Spinal cord (tissue), 9 donors: ENCODE measurements at regions not wholly inside any gene's neighbourhood (a gene's known extent, or its start where the extent isn't known, plus 50 kb on each side); places are given as distances from the start of the nearest gene placed in this dataset.

Source experiments
- DNase-seq, 6 donors: peaks; one replicate each; pipeline versions ENCODE4 v3.0.0 to v3.0.0-alpha.2; 2013 to 2015; ENCODE audit warnings: low spot score in 6 of 6, low read depth in 4 of 6
- H3K27ac ChIP-seq: one replicate; pipeline ENCODE4 v1.5.1; 2013; ENCODE audit warnings: low read depth, low read length, control low read depth
- H3K27me3 ChIP-seq: one replicate; pipeline ENCODE4 v1.6.1; 2013; ENCODE audit warnings: low read length; ENCODE audit not compliant: control insufficient read depth, insufficient read depth
- H3K36me3 ChIP-seq: one replicate; pipeline ENCODE4 v1.6.1; 2013; ENCODE audit warnings: low read length; ENCODE audit not compliant: control insufficient read depth, insufficient read depth
- H3K4me1 ChIP-seq: one replicate; pipeline ENCODE4 v1.6.1; 2013; ENCODE audit warnings: low read length; ENCODE audit not compliant: control insufficient read depth, insufficient read depth
- H3K4me3 ChIP-seq: one replicate; pipeline ENCODE4 v1.5.1; 2013; ENCODE audit warnings: low read depth, low read length, control low read depth
- H3K9me3 ChIP-seq: one replicate; pipeline ENCODE4 v1.6.1; 2013; ENCODE audit warnings: low read length; ENCODE audit not compliant: control insufficient read depth, insufficient read depth
- WGBS: methylation state at CpG from one replicate; pipeline ENCODE4 v1.1.5; 2013; ENCODE audit warnings: missing lambda C conversion rate; ENCODE audit not compliant: insufficient coverage; 5-methylcytosine and 5-hydroxymethylcytosine counted together
- donor health status: healthy.

- Histone ChIP-seq H3K4me1 (peaks cover 5% of the 10 kb centered on the region), H3K36me3 (no peaks in the 10 kb centered on the region), H3K27ac (no peak overlapping the region), H3K27me3 (peaks cover 15% of the 10 kb centered on the region), H3K4me3 (no peak overlapping the region), H3K9me3 (no peaks in the 10 kb centered on the region)
- 98% methylated on average over 4 of the region's 5 CpGs for WGBS
- no peak for DNase-seq
Observed at GRCh38 chr1:23616292-23616824, 57.1 kb upstream of the ID3 start.

GRCh38 chr1:23615852-23616251 lies 56.6 kb upstream of the ID3 start:
- Histone ChIP-seq H3K36me3 (no peaks in the 10 kb centered on the region), H3K4me3 (no peak overlapping the region), H3K27me3 (peaks cover 14% of the 10 kb centered on the region), H3K27ac (no peak overlapping the region), H3K9me3 (no peaks in the 10 kb centered on the region), H3K4me1 (peaks cover 5% of the 10 kb centered on the region)
- 80% methylated on average over 1 of the region's 3 CpGs for WGBS
- DNase-seq = no peak

- no peak overlapping the region for H3K27ac ChIP-seq
- H3K27me3 ChIP-seq = peaks cover 9% of the 10 kb centered on the region
- DNase-seq = no peak
- 69% methylated on average over 6 of the region's 6 CpGs for WGBS
- H3K4me1 ChIP-seq = peaks cover 5% of the 10 kb centered on the region
- no peaks in the 10 kb centered on the region for H3K36me3 ChIP-seq
- no peak overlapping the region for H3K4me3 ChIP-seq
- no peaks in the 10 kb centered on the region for H3K9me3 ChIP-seq
Observed at GRCh38 chr1:23615423-23615822, 56.1 kb upstream of the ID3 start.

GRCh38 chr1:23614032-23614660 lies 54.8 kb upstream of the ID3 start:
- Histone ChIP-seq H3K27me3 (peaks cover 4% of the 10 kb centered on the region), H3K9me3 (no peaks in the 10 kb centered on the region), H3K4me1 (no peaks in the 10 kb centered on the region), H3K27ac (no peak overlapping the region), H3K36me3 (no peaks in the 10 kb centered on the region), H3K4me3 (no peak overlapping the region)
- WGBS = 95% methylated on average over 7 of the region's 8 CpGs
- no peak for DNase-seq

GRCh38 chr1:23613191-23614031 lies 54.1 kb upstream of the ID3 start:
- H3K27me3 ChIP-seq = no peaks in the 10 kb centered on the region
- H3K36me3 ChIP-seq = no peaks in the 10 kb centered on the region
- H3K4me3 ChIP-seq = no peak overlapping the region
- H3K9me3 ChIP-seq = no peaks in the 10 kb centered on the region
- DNase-seq = no peak
- no peak overlapping the region for H3K27ac ChIP-seq
- 48% methylated on average over 6 of the region's 12 CpGs for WGBS
- no peaks in the 10 kb centered on the region for H3K4me1 ChIP-seq

- Histone ChIP-seq H3K4me1 (no peaks in the 10 kb centered on the region), H3K27me3 (no peaks in the 10 kb centered on the region), H3K36me3 (no peaks in the 10 kb centered on the region), H3K27ac (no peak overlapping the region), H3K9me3 (no peaks in the 10 kb centered on the region), H3K4me3 (no peak overlapping the region)
- WGBS = 63% methylated on average over 4 of the region's 4 CpGs
- no peak for DNase-seq
Observed at GRCh38 chr1:23611601-23612327, 52.5 kb upstream of the ID3 start.

GRCh38 chr1:23610677-23611076 lies 51.4 kb upstream of the ID3 start:
- H3K9me3 ChIP-seq = no peaks in the 10 kb centered on the region
- no peak overlapping the region for H3K27ac ChIP-seq
- WGBS = no CpG with 5 or more reads among the region's 1 CpG
- H3K4me1 ChIP-seq = no peaks in the 10 kb centered on the region
- H3K4me3 ChIP-seq = no peak overlapping the region
- no peaks in the 10 kb centered on the region for H3K36me3 ChIP-seq
- DNase-seq = no peak
- no peaks in the 10 kb centered on the region for H3K27me3 ChIP-seq

- Histone ChIP-seq H3K4me1 (no peaks in the 10 kb centered on the region), H3K27me3 (no peaks in the 10 kb centered on the region), H3K4me3 (no peak overlapping the region), H3K27ac (no peak overlapping the region), H3K9me3 (no peaks in the 10 kb centered on the region), H3K36me3 (no peaks in the 10 kb centered on the region)
- 88% methylated on average over 5 of the region's 5 CpGs for WGBS
- no peak for DNase-seq
Observed at GRCh38 chr1:23609971-23610370, 50.7 kb upstream of the ID3 start.
